PC-3 (cell line): ENCODE measurements at regions not wholly inside any gene's neighbourhood (a gene's known extent, or its start where the extent isn't known, plus 50 kb on each side); places are given as distances from the start of the nearest gene placed in this dataset.
"Not testable (repeated sequence)": the region's sequence is repeated elsewhere in the genome, so short reads cannot be mapped to it uniquely, and the experiment has no call there.

ENCODE experiments used
- ATAC-seq: fragments of 200-7000 bp; cut with Tn5 transposase; 2 replicates; pipeline ENCODE4 v1.9.1; 2020; ENCODE audit warnings: mild to moderate bottlenecking, moderate library complexity
- BruUV-seq: library from RNA; stranded (reverse); fragments of 400-500 nt; replicated peaks from 2 replicates; lab custom pipeline; 2021; lab: Mats Ljungman, UMichigan
- CTCF ChIA-PET: fragments of 300-600 bp; sonication (Branson Sonifier 250); formaldehyde crosslinking; loops from one replicate; lab custom pipeline; 2022; ENCODE audit warnings: antibody characterized with exemption; lab: Charles Lee
- POLR2A ChIA-PET: fragments of 300-600 bp; sonication (Branson Sonifier 250); formaldehyde crosslinking; loops from one replicate; lab custom pipeline; 2022; ENCODE audit warnings: antibody characterized with exemption; ENCODE audit not compliant: unreplicated experiment; lab: Charles Lee
- DNase-seq: peaks from one replicate; pipeline ENCODE4 v3.0.0-alpha.2; 2015
- H2AFZ ChIP-seq: fragments of 300-600 bp; sonication (generic); 2 replicates; pipeline ENCODE4 v1.6.0; 2016; ENCODE audit warnings: antibody characterized with exemption, low read length
- H3F3A ChIP-seq: fragments of 300-600 bp; sonication (generic); one replicate; pipeline ENCODE4 v1.6.0; 2017; ENCODE audit warnings: antibody characterized with exemption, low read length, control low read depth, mild to moderate bottlenecking; ENCODE audit not compliant: unreplicated experiment
- H3K27ac ChIP-seq: fragments of 300-600 bp; sonication (generic); 2 replicates; pipeline ENCODE4 v1.5.1; 2016; ENCODE audit warnings: mild to moderate bottlenecking, low read length
- H3K27me3 ChIP-seq: fragments of 300-600 bp; sonication (generic); 2 replicates; pipeline ENCODE4 v1.6.1; 2016; ENCODE audit warnings: low read length, mixed read lengths
- H3K36me3 ChIP-seq: fragments of 300-600 bp; sonication (generic); 2 replicates; pipeline ENCODE4 v1.6.1; 2016; ENCODE audit warnings: low read depth, mixed run types, low read length, mixed read lengths
- H3K4me1 ChIP-seq: fragments of 300-600 bp; sonication (generic); 2 replicates; pipeline ENCODE4 v1.5.1; 2016; ENCODE audit warnings: low read length; ENCODE audit not compliant: insufficient read depth
- H3K4me2 ChIP-seq: fragments of 300-600 bp; sonication (generic); 2 replicates; pipeline ENCODE4 v1.6.0; 2016; ENCODE audit warnings: low read length
- H3K4me3 ChIP-seq: fragments of 300-600 bp; sonication (generic); 2 replicates; pipeline ENCODE4 v1.5.1; 2016; ENCODE audit warnings: mild to moderate bottlenecking, low read length, mixed read lengths
- H3K79me2 ChIP-seq: fragments of 300-600 bp; sonication (generic); 2 replicates; pipeline ENCODE4 v1.6.1; 2017; ENCODE audit warnings: low read length, mixed read lengths
- H3K9ac ChIP-seq: fragments of 300-600 bp; sonication (generic); 2 replicates; pipeline ENCODE4 v1.6.0; 2016; ENCODE audit warnings: mild to moderate bottlenecking, low read length
- H3K9me2 ChIP-seq: fragments of 300-600 bp; sonication (generic); replicated peaks from 2 replicates; pipeline ENCODE4 v1.6.1; 2016; ENCODE audit warnings: mixed run types, low read length, mixed read lengths
- H3K9me3 ChIP-seq: fragments of 300-600 bp; sonication (generic); 2 replicates; pipeline ENCODE4 v1.6.1; 2016; ENCODE audit warnings: low read length, mixed read lengths
- H4K20me1 ChIP-seq: fragments of 300-600 bp; sonication (generic); 2 replicates; pipeline ENCODE4 v1.6.1; 2016; ENCODE audit warnings: low read length, mixed read lengths
- EZH2 ChIP-seq: fragments of 300-600 bp; sonication (generic); IDR thresholded peaks from one replicate; pipeline ENCODE4 v1.6.1; 2017; ENCODE audit warnings: antibody characterized with exemption, mild to moderate bottlenecking, low read length; ENCODE audit not compliant: unreplicated experiment
- EZH2phosphoT487 ChIP-seq: fragments of 300-600 bp; sonication (generic); IDR thresholded peaks from 2 replicates; pipeline ENCODE4 v1.6.1; 2018; ENCODE audit warnings: mild to moderate bottlenecking, antibody characterized with exemption, low read length, borderline replicate concordance
- intact Hi-C: fragments of 100-400 bp; cut with micrococcal nuclease; formaldehyde crosslinking; loops from 2 replicates; pipeline ENCODE4 v1.9.0; 2023
- TF ChIP-seq, protein P1 (sequence below): fragments of 300-600 bp; sonication (generic); conservative IDR thresholded peaks from 2 replicates; pipeline ENCODE4 v1.5.1; 2017; ENCODE audit warnings: antibody characterized with exemption, low read depth, mild to moderate bottlenecking, low read length

GRCh38 chr11:22441831-22442230, 103.7 kb downstream of the SLC17A6 start:
- Histone ChIP-seq H3K36me3 (no peaks in the 10 kb centered on the region), H3K27ac (no peak overlapping the region), H3K4me1 (no peaks in the 10 kb centered on the region), H2AFZ (no peak overlapping the region), H4K20me1 (no peaks in the 10 kb centered on the region), H3K9me2 (no peaks in the 10 kb centered on the region), H3F3A (no peaks in the 10 kb centered on the region), H3K9ac (no peak overlapping the region), H3K4me3 (no peak overlapping the region), H3K27me3 (no peaks in the 10 kb centered on the region), H3K9me3 (no peaks in the 10 kb centered on the region), H3K4me2 (no peak overlapping the region), H3K79me2 (no peaks in the 10 kb centered on the region)
- TF ChIP-seq, protein P1, sequence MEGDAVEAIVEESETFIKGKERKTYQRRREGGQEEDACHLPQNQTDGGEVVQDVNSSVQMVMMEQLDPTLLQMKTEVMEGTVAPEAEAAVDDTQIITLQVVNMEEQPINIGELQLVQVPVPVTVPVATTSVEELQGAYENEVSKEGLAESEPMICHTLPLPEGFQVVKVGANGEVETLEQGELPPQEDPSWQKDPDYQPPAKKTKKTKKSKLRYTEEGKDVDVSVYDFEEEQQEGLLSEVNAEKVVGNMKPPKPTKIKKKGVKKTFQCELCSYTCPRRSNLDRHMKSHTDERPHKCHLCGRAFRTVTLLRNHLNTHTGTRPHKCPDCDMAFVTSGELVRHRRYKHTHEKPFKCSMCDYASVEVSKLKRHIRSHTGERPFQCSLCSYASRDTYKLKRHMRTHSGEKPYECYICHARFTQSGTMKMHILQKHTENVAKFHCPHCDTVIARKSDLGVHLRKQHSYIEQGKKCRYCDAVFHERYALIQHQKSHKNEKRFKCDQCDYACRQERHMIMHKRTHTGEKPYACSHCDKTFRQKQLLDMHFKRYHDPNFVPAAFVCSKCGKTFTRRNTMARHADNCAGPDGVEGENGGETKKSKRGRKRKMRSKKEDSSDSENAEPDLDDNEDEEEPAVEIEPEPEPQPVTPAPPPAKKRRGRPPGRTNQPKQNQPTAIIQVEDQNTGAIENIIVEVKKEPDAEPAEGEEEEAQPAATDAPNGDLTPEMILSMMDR: no peak
- TF ChIP-seq EZH2 (no peak), EZH2phosphoT487 (no peak)
- ChIA-PET CTCF (no interaction called here), POLR2A (no interaction called here)
- intact Hi-C loops: no loop called here
- ATAC-seq (no peak), DNase-seq (no peak)
- BruUV-seq: no TSS peak

- H3F3A ChIP-seq, POLR2A ChIA-PET, DNase-seq, H3K4me3 ChIP-seq, BruUV-seq, CTCF ChIA-PET, H3K79me2 ChIP-seq, H3K27me3 ChIP-seq, intact Hi-C loops, H3K4me2 ChIP-seq, H3K36me3 ChIP-seq, H3K9me2 ChIP-seq, H2AFZ ChIP-seq, H3K9ac ChIP-seq, ATAC-seq, H3K9me3 ChIP-seq, H3K27ac ChIP-seq, H3K4me1 ChIP-seq, H4K20me1 ChIP-seq: not testable (repeated sequence)
These were observed 97.4 kb downstream of the SLC17A6 start for GRCh38 chr11:22435582-22435981.

DNA sequence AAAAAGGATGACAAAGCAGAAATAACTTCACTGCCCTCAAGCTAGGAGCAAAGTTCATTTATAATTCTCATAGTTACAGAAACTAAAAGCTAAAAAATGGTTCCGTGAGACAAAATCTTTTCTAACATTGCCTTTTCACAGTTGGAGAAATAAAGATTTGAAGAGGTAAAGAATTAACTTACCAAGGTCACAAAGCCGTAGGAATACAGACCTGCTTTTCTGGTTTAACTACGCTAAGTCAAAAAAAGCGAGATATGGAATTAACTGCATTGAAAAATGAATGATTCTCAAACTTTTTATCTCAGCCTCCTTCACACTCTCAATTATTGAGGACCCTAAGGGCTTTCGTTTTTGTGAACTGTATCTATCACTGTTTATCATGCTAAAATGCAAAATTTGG, 95.3 kb downstream of the SLC17A6 start:
- Histone ChIP-seq H3K79me2 (no peaks in the 10 kb centered on the region), H3K4me3 (no peak overlapping the region), H4K20me1 (no peaks in the 10 kb centered on the region), H3K9me3 (no peaks in the 10 kb centered on the region), H3K9me2 (no peaks in the 10 kb centered on the region), H3K4me1 (no peaks in the 10 kb centered on the region), H3K27ac (no peak overlapping the region), H2AFZ (0 out of 2 replicates have a peak overlapping the region, but pooled peaks have one; percentile 10), H3K4me2 (no peak overlapping the region), H3K9ac (no peak overlapping the region), H3F3A (no peaks in the 10 kb centered on the region), H3K27me3 (no peaks in the 10 kb centered on the region), H3K36me3 (no peaks in the 10 kb centered on the region)
- CTCF ChIA-PET: no interaction called here
- POLR2A ChIA-PET: no interaction called here
- DNase-seq (no peak), ATAC-seq (no peak)
- TF ChIP-seq, protein P1: no peak
- TF ChIP-seq EZH2 (no peak), EZH2phosphoT487 (no peak)
- intact Hi-C loops: no loop called here
- BruUV-seq: no TSS peak
